GM21737 (cell line): ENCODE measurements at regions not wholly inside any gene's neighbourhood (a gene's known extent, or its start where the extent isn't known, plus 50 kb on each side); places are given as distances from the start of the nearest gene placed in this dataset.

ENCODE experiments used
- ATAC-seq: cut with Tn5 transposase; IDR thresholded peaks from one replicate; pipeline ENCODE4 v1.9.1; 2021; ENCODE audit warnings: mild to moderate bottlenecking, moderate library complexity; ENCODE audit not compliant: unreplicated experiment

- no peak for ATAC-seq
Observed at GRCh38 chr10:44845361-44846175, 65.6 kb upstream of the TMEM72 start.

- no peak for ATAC-seq
Observed at GRCh38 chr10:44847110-44847509, 64.0 kb upstream of the TMEM72 start.

DNA sequence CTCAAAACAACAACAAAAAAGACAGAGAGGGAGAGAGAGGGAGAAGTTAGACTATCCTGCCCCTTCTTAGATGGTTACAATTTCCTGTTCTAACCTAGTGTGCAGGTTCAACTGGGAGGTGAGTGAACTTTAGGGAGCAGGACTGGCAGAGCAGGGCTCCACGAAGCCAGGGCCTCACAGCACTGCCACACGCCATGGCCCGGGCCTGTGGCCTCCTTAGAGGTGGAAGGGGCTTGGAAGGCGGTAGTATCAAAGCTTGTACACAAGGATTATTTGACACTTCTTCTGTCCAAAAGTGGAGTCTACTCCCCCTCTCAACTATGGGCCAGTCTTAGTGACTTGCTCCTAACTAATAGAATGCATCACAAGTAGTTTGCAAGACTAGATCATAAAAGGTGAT, 62.9 kb upstream of the TMEM72 start:
- ATAC-seq: no peak

DNA sequence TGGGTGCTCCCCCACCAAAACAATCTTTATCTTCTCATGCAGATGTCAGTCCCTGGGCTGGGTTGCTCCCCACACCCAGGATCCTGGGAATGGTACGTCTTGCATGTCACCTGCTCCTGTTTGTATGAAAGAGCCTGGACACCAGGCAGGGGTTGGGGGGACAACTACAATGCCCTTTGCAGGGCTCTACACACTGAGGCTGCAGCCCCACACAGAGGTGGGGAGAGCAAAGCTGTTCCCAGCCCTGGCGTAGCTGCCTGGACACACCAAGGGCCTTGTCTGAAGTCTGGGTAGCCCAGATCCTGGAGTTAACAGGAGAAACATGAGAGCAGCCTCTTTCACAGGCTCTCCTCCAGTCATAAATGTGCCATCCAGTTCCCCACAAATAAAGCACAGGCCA, 61.2 kb upstream of the TMEM72 start:
- no peak for ATAC-seq

- ATAC-seq: no peak
Observed at GRCh38 chr10:44850356-44850934, 60.7 kb upstream of the TMEM72 start.

DNA sequence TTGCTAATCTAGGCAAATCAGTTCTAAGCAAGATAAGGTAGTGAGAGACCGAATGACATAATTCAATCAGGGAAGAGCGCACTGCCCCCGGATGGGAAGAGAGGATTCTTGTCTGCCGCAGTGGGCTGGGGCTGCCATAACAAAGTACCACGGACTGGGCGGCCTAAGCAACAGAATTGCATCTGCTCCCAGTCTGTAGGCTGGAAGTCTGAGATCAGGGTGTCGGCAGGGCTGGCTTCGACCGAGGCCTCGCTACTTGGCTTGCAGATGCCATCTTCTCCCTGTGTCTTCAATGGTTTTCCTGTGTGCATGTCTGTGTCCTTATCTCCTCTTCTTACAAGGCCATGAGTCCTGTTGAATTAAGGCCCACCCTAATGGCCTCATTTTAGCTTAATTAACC, 59.7 kb upstream of the TMEM72 start:
- no peak for ATAC-seq

DNA sequence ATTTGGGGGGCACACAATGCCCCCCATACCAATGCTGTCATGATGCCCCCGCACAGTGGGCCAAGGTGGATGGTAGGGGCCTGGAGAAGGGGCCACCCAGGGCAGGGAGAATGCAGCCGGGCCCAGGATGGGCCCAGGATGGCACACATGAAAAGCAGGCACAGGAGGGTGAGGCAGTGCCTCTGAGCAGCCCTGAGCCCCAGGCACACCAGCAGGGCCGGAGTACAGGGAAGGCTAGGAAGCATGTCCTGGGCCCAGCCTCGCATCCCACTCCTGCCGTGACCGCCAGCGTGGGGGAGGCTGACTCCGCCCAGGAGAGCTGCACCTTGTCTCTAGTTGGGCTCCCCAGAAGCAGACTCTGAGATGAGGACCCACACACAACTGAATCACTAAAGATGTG, 59.3 kb upstream of the TMEM72 start:
- no peak for ATAC-seq

- ATAC-seq: no peak
Observed at GRCh38 chr10:44853148-44853734, 57.9 kb upstream of the TMEM72 start.

- ATAC-seq: no peak
Observed at GRCh38 chr10:44853796-44854195, 57.3 kb upstream of the TMEM72 start.

GRCh38 chr10:44854693-44855350, 56.3 kb upstream of the TMEM72 start:
- no peak for ATAC-seq

DNA sequence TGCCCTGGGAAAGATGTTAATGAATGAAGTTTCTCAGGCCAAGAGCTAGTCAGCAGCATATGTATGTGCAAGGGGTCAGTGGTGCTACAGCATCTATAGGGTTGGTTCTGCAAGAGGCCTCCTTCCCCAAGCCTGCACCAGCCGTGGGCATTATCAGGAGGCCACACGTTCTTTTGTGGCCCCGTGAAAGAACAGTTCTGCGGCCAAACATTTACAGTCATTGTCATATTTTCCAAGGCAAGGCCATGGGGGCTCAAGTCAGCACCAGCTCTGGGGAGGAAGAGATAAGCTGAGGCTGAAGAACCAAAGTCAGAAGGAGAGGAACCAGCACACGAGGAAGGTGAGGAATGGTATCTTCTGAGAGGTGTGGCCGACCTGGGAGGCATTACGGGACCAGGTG, 54.4 kb upstream of the TMEM72 start:
- no peak for ATAC-seq

GRCh38 chr10:44857363-44858016, 53.6 kb upstream of the TMEM72 start:
- ATAC-seq: peak; percentile 64

DNA sequence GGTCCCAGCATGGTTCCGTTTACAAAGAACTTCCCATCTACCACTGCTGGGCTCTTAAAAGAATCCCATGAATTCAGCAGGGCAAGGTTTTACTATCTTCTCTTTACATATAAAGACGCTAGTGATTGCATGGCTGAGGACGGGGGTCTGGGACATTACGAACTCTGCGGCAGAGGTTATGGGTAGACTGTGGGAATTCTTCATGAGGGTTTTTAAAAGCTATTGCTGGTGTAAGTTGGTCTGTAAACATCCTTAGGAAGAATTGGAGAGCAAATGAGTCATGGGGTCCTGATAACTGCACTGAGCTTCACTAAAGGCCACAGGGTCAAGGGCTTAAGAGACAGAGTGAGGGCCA, 53.1 kb upstream of the TMEM72 start:
- ATAC-seq: no peak

GRCh38 chr10:44858988-44859387, 52.1 kb upstream of the TMEM72 start:
- no peak for ATAC-seq

DNA sequence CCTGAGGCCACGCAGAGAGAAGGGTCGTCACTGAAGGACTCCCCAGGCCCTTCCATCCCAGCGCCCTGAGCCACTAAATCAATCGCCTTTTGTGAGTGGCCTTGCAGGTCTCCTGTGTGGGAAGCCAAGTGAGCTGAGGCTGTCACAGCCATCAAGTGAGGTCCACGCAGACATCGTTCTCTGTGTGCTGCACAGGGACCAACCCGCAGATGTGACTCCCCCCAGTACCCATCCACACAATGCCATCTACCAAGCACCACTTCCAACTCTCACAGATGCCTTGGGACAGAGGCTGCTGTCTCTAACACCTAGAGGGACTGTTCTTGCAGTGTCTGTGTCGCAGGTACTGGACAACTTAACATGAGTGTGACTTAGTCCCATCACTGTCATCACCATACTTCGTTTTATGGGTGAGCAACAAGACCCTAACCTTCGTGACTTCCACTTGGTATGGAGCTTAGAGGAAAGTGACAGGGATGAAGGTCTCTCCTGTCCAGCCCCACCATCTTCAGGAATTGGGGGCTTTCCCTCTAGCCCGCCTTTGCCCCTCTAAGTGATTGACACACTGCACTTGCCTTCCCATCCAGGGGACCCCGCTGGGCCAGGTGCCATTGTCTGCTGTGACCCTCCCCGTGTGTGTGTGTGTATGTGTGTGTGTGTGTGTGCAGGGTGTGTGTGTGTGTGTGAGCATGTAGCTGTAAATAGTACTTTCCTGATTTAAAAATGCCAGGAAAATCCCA, 51.4 kb upstream of the TMEM72 start:
- no peak for ATAC-seq

- ATAC-seq: no peak
Observed at GRCh38 chr10:44860811-44861736, 50.1 kb upstream of the TMEM72 start.
